GM21576 (cell line): ENCODE measurements at regions not wholly inside any gene's neighbourhood (a gene's known extent, or its start where the extent isn't known, plus 50 kb on each side); places are given as distances from the start of the nearest gene placed in this dataset.
"Not testable (repeated sequence)": the region's sequence is repeated elsewhere in the genome, so short reads cannot be mapped to it uniquely, and the experiment has no call there.

Source experiments
- ATAC-seq: cut with Tn5 transposase; IDR thresholded peaks from one replicate; pipeline ENCODE4 v1.9.1; 2021; ENCODE audit warnings: mild to moderate bottlenecking, moderate library complexity; ENCODE audit not compliant: unreplicated experiment

- ATAC-seq: not testable (repeated sequence)
Observed at GRCh38 chr7:49100908-49101740, 176.8 kb downstream of the CDC14C start.

- no peak for ATAC-seq
Observed at GRCh38 chr7:49102411-49102810, 178.1 kb downstream of the CDC14C start.

- no peak for ATAC-seq
Observed at GRCh38 chr7:49111706-49112105, 187.4 kb downstream of the CDC14C start.

GRCh38 chr7:49112222-49112621, 187.9 kb downstream of the CDC14C start:
- no peak for ATAC-seq

GRCh38 chr7:49112647-49113046, 188.3 kb downstream of the CDC14C start:
- no peak for ATAC-seq

GRCh38 chr7:49119706-49120105, 195.4 kb downstream of the CDC14C start:
- ATAC-seq: no peak

GRCh38 chr7:49125246-49125645, 200.9 kb downstream of the CDC14C start:
- ATAC-seq: no peak

- no peak for ATAC-seq
Observed at GRCh38 chr7:49127359-49127913, 203.1 kb downstream of the CDC14C start.

- ATAC-seq: no peak
Observed at GRCh38 chr7:49137978-49138377, 213.6 kb downstream of the CDC14C start.

GRCh38 chr7:49150486-49150885, 226.1 kb downstream of the CDC14C start:
- no peak for ATAC-seq

GRCh38 chr7:49151146-49151545, 226.8 kb downstream of the CDC14C start:
- ATAC-seq: no peak

GRCh38 chr7:49158321-49158720, 234.0 kb downstream of the CDC14C start:
- ATAC-seq: no peak

- ATAC-seq: no peak
Observed at GRCh38 chr7:49159536-49159935, 235.2 kb downstream of the CDC14C start.

- no peak for ATAC-seq
Observed at GRCh38 chr7:49166441-49166840, 242.1 kb downstream of the CDC14C start.

- no peak for ATAC-seq
Observed at GRCh38 chr7:49172639-49173038, 248.3 kb downstream of the CDC14C start.

GRCh38 chr7:49174396-49174795, 250.0 kb downstream of the CDC14C start:
- ATAC-seq: no peak

- no peak for ATAC-seq
Observed at GRCh38 chr7:49187543-49188268, 263.4 kb downstream of the CDC14C start.

- ATAC-seq: no peak
Observed at GRCh38 chr7:49228426-49229098, 304.2 kb downstream of the CDC14C start.

- no peak for ATAC-seq
Observed at GRCh38 chr7:49229246-49229645, 304.9 kb downstream of the CDC14C start.

GRCh38 chr7:49243521-49243920, 319.2 kb downstream of the CDC14C start:
- ATAC-seq: no peak

GRCh38 chr7:49244543-49244942, 320.2 kb downstream of the CDC14C start:
- ATAC-seq: no peak
